Activated CD4-positive, alpha-beta T cell treated with anti-CD3 and anti-CD28 coated beads, Interleukin-2, amount 10 ng/mL, durations not matched to agents 24 days and 14 days (primary cell): ENCODE measurements at regions not wholly inside any gene's neighbourhood (a gene's known extent, or its start where the extent isn't known, plus 50 kb on each side); places are given as distances from the start of the nearest gene placed in this dataset.

ENCODE experiments used
- DNase-seq: peaks from one replicate; pipeline ENCODE4 v3.0.0; 2022
- H3K27ac Mint-ChIP-seq: one replicate; pipeline ENCODE4 v1.8.0; 2022; ENCODE audit warnings: mild to moderate bottlenecking, mixed read lengths
- H3K27me3 Mint-ChIP-seq: one replicate; pipeline ENCODE4 v1.8.0; 2022; ENCODE audit warnings: mixed read lengths
- H3K36me3 Mint-ChIP-seq: one replicate; pipeline ENCODE4 v1.8.0; 2022; ENCODE audit warnings: low read depth, mild to moderate bottlenecking, mixed read lengths
- H3K4me1 Mint-ChIP-seq: one replicate; pipeline ENCODE4 v1.8.0; 2021; ENCODE audit warnings: mixed read lengths
- H3K4me3 Mint-ChIP-seq: one replicate; pipeline ENCODE4 v1.8.0; 2022; ENCODE audit warnings: mild to moderate bottlenecking, moderate library complexity, mixed read lengths
- H3K9me3 Mint-ChIP-seq: one replicate; pipeline ENCODE4 v1.8.0; 2021; ENCODE audit warnings: mixed read lengths
- intact Hi-C: fragments of 100-400 bp; cut with micrococcal nuclease; formaldehyde crosslinking; loops from one replicate; pipeline ENCODE4 v1.15.1; 2023

GRCh38 chr11:70699294-70700221, 301.2 kb downstream of the CTTN start:
- no peak for DNase-seq
- intact Hi-C loops: no loop called here
- Mint-ChIP-seq H3K9me3 (peaks cover 3% of the 10 kb centered on the region), H3K4me3 (no peak overlapping the region), H3K4me1 (peaks cover 2% of the 10 kb centered on the region), H3K36me3 (no peaks in the 10 kb centered on the region), H3K27me3 (no peaks in the 10 kb centered on the region), H3K27ac (no peak overlapping the region)

GRCh38 chr11:70700453-70700852, 302.1 kb downstream of the CTTN start:
- Mint-ChIP-seq H3K4me1 (peaks cover 2% of the 10 kb centered on the region), H3K27ac (no peak overlapping the region), H3K4me3 (no peak overlapping the region), H3K27me3 (no peaks in the 10 kb centered on the region), H3K9me3 (peaks cover 4% of the 10 kb centered on the region), H3K36me3 (no peaks in the 10 kb centered on the region)
- DNase-seq: no peak
- intact Hi-C loops: no loop called here

- Mint-ChIP-seq H3K27me3 (no peaks in the 10 kb centered on the region), H3K4me3 (no peak overlapping the region), H3K27ac (no peak overlapping the region), H3K4me1 (peaks cover 2% of the 10 kb centered on the region), H3K9me3 (peaks cover 4% of the 10 kb centered on the region), H3K36me3 (no peaks in the 10 kb centered on the region)
- no peak for DNase-seq
- intact Hi-C loops: no loop called here
Observed at GRCh38 chr11:70700871-70701270, 302.5 kb downstream of the CTTN start.

GRCh38 chr11:70702040-70702648, 303.8 kb downstream of the CTTN start:
- peaks cover 2% of the 10 kb centered on the region for H3K4me1 Mint-ChIP-seq
- no peaks in the 10 kb centered on the region for H3K36me3 Mint-ChIP-seq
- no peak for DNase-seq
- H3K27ac Mint-ChIP-seq: no peak overlapping the region
- H3K4me3 Mint-ChIP-seq: no peak overlapping the region
- H3K27me3 Mint-ChIP-seq: no peaks in the 10 kb centered on the region
- intact Hi-C loops: no loop called here
- H3K9me3 Mint-ChIP-seq: peaks cover 4% of the 10 kb centered on the region

- Mint-ChIP-seq H3K27ac (no peak overlapping the region), H3K4me1 (peaks cover 2% of the 10 kb centered on the region), H3K27me3 (no peaks in the 10 kb centered on the region), H3K9me3 (peaks cover 4% of the 10 kb centered on the region), H3K36me3 (no peaks in the 10 kb centered on the region), H3K4me3 (no peak overlapping the region)
- intact Hi-C loops: no loop called here
- DNase-seq: no peak
Observed at GRCh38 chr11:70703141-70704064, 305.1 kb downstream of the CTTN start.

- intact Hi-C loops: no loop called here
- DNase-seq: no peak
- no peaks in the 10 kb centered on the region for H3K4me1 Mint-ChIP-seq
Observed at GRCh38 chr11:70705097-70705496, 306.8 kb downstream of the CTTN start.

GRCh38 chr11:70705930-70706329, 307.6 kb downstream of the CTTN start:
- Mint-ChIP-seq H3K27ac (no peak overlapping the region), H3K27me3 (no peaks in the 10 kb centered on the region), H3K36me3 (no peaks in the 10 kb centered on the region), H3K9me3 (peaks cover 4% of the 10 kb centered on the region), H3K4me3 (no peak overlapping the region), H3K4me1 (no peaks in the 10 kb centered on the region)
- no peak for DNase-seq
- intact Hi-C loops: no loop called here

More at GRCh38 chr11:70705097-70705496, 306.8 kb downstream of the CTTN start:
- Mint-ChIP-seq H3K36me3 (no peaks in the 10 kb centered on the region), H3K9me3 (peaks cover 4% of the 10 kb centered on the region), H3K27me3 (no peaks in the 10 kb centered on the region), H3K27ac (no peak overlapping the region), H3K4me3 (no peak overlapping the region)

- Mint-ChIP-seq H3K27me3 (no peaks in the 10 kb centered on the region), H3K27ac (no peak overlapping the region), H3K9me3 (peaks cover 4% of the 10 kb centered on the region), H3K4me3 (no peak overlapping the region), H3K4me1 (no peaks in the 10 kb centered on the region), H3K36me3 (no peaks in the 10 kb centered on the region)
- no peak for DNase-seq
- intact Hi-C loops: no loop called here
Observed at GRCh38 chr11:70707821-70708220, 309.5 kb downstream of the CTTN start.

- Mint-ChIP-seq H3K9me3 (peaks cover under 1% of the 10 kb centered on the region), H3K4me3 (no peak overlapping the region), H3K36me3 (no peaks in the 10 kb centered on the region), H3K4me1 (no peaks in the 10 kb centered on the region), H3K27ac (no peak overlapping the region), H3K27me3 (no peaks in the 10 kb centered on the region)
- intact Hi-C loops: no loop called here
- DNase-seq: no peak
Observed at GRCh38 chr11:70709596-70709995, 311.3 kb downstream of the CTTN start.

GRCh38 chr11:70710192-70710591, 311.9 kb downstream of the CTTN start:
- H3K4me3 Mint-ChIP-seq: no peak overlapping the region
- intact Hi-C loops: no loop called here
- no peaks in the 10 kb centered on the region for H3K4me1 Mint-ChIP-seq
- H3K27me3 Mint-ChIP-seq: no peaks in the 10 kb centered on the region
- H3K27ac Mint-ChIP-seq: no peak overlapping the region
- H3K9me3 Mint-ChIP-seq: no peaks in the 10 kb centered on the region
- no peak for DNase-seq
- H3K36me3 Mint-ChIP-seq: no peaks in the 10 kb centered on the region

GRCh38 chr11:70710601-70711000, 312.3 kb downstream of the CTTN start:
- intact Hi-C loops: no loop called here
- H3K27me3 Mint-ChIP-seq: no peaks in the 10 kb centered on the region
- no peak for DNase-seq
- H3K9me3 Mint-ChIP-seq: no peaks in the 10 kb centered on the region
- no peak overlapping the region for H3K4me3 Mint-ChIP-seq
- no peak overlapping the region for H3K27ac Mint-ChIP-seq
- no peaks in the 10 kb centered on the region for H3K4me1 Mint-ChIP-seq
- H3K36me3 Mint-ChIP-seq: no peaks in the 10 kb centered on the region

- Mint-ChIP-seq H3K9me3 (no peaks in the 10 kb centered on the region), H3K27ac (no peak overlapping the region), H3K27me3 (no peaks in the 10 kb centered on the region), H3K4me3 (no peak overlapping the region), H3K4me1 (no peaks in the 10 kb centered on the region), H3K36me3 (no peaks in the 10 kb centered on the region)
- no peak for DNase-seq
- intact Hi-C loops: no loop called here
Observed at GRCh38 chr11:70711095-70711910, 313.0 kb downstream of the CTTN start.

GRCh38 chr11:70711911-70712185, 313.5 kb downstream of the CTTN start:
- Mint-ChIP-seq H3K36me3 (no peaks in the 10 kb centered on the region), H3K9me3 (no peaks in the 10 kb centered on the region), H3K4me3 (no peak overlapping the region), H3K27ac (no peak overlapping the region), H3K27me3 (no peaks in the 10 kb centered on the region), H3K4me1 (no peaks in the 10 kb centered on the region)
- intact Hi-C loops: no loop called here
- DNase-seq: no peak
